K562 (cell line): ENCODE measurements at regions not wholly inside any gene's neighbourhood (a gene's known extent, or its start where the extent isn't known, plus 50 kb on each side); places are given as distances from the start of the nearest gene placed in this dataset.

ENCODE experiments used
- ATAC-seq: fragments of 200-7000 bp; cut with Tn5 transposase; 3 replicates; pipeline ENCODE4 v1.9.1; 2020; ENCODE audit warnings: moderate library complexity
- BruUV-seq: library from RNA; stranded (reverse); fragments of 400-500 nt; replicated peaks from 2 replicates; lab custom pipeline; 2021; lab: Mats Ljungman, UMichigan
- CTCF ChIA-PET: fragments of 300-600 bp; formaldehyde crosslinking; extraction: SDS; loops from one replicate; lab custom pipeline; 2021; ENCODE audit warnings: low intra/inter-chr PET ratio; lab: Yijun Ruan, JAX
- POLR2A ChIA-PET: fragments of 300-600, 350-650 bp; sonication (Branson Sonifier 250); formaldehyde crosslinking; extraction: SDS; loops from one replicate; lab custom pipeline; 2021; ENCODE audit warnings: antibody characterized with exemption, inconsistent platforms; lab: Yijun Ruan, JAX
- DNase-seq, 4 experiments: peaks; one replicate each; pipeline versions ENCODE4 v3.0.0 to v3.0.0-alpha.2; 2011 to 2018; ENCODE audit warnings: low spot score in 3 of 4, mixed read lengths in 3 of 4; ENCODE audit errors: extremely low read depth in 1 of 4
- FAIRE-seq: peaks from 2 replicates; lab custom pipeline; 2011; peaks lifted over from hg19 to GRCh38; lab: Jason Lieb, UNC
- H2AFZ ChIP-seq: 2 replicates; pipeline ENCODE4 v1.6.0; 2011; ENCODE audit warnings: low read depth, low read length, control low read depth, inconsistent platforms
- H3K27ac ChIP-seq: fragments of 200-600 bp; 3 replicates; pipeline ENCODE4 v1.8.0; 2011; ENCODE audit warnings: low read depth, mild to moderate bottlenecking, control low read depth, inconsistent platforms, low read length, moderate library complexity, mixed read lengths; ENCODE audit errors: extremely low read depth
- H3K27me3 ChIP-seq, 2 experiments: fragments of 300-600 bp in 1 of 2; 2 replicates in 1 of 2; 3 replicates in 1 of 2; pipeline versions ENCODE4 v1.6.0 to v1.8.0; 2011; ENCODE audit warnings: inconsistent platforms in 2 of 2, low read length in 2 of 2, mild to moderate bottlenecking in 1 of 2, mixed read lengths in 1 of 2, moderate library complexity in 1 of 2; ENCODE audit not compliant: control insufficient read depth in 2 of 2, insufficient read depth in 2 of 2
- H3K36me3 ChIP-seq: fragments of 300-600 bp; 3 replicates; pipeline ENCODE4 v1.8.0; 2011; ENCODE audit warnings: mild to moderate bottlenecking, low read length, inconsistent platforms; ENCODE audit not compliant: control insufficient read depth, insufficient read depth
- H3K4me1 ChIP-seq, 2 experiments: fragments of 200-600 bp in 1 of 2; replicated peaks in 1 of 2; 2 replicates in 1 of 2; 3 replicates in 1 of 2; pipeline versions ENCODE4 v1.5.1 to v1.8.0; 2011; ENCODE audit warnings: inconsistent platforms in 2 of 2, low read length in 2 of 2, mild to moderate bottlenecking in 1 of 2, mixed read lengths in 1 of 2, moderate library complexity in 1 of 2; ENCODE audit not compliant: control insufficient read depth in 2 of 2, insufficient read depth in 2 of 2
- H3K4me2 ChIP-seq: 2 replicates; pipeline ENCODE4 v1.6.1; 2011; ENCODE audit warnings: low read length, control low read depth, inconsistent platforms, mixed read lengths; ENCODE audit not compliant: insufficient read depth
- H3K4me3 ChIP-seq: fragments of 200-600 bp; sonication (generic), shearing (Covaris generic); 2 replicates; pipeline ENCODE4 v1.5.1; 2016; ENCODE audit warnings: control low read depth, inconsistent platforms
- H3K79me2 ChIP-seq: fragments of 200-600 bp; 3 replicates; pipeline ENCODE4 v1.8.0; 2011; ENCODE audit warnings: low read length, inconsistent platforms; ENCODE audit not compliant: control insufficient read depth, insufficient read depth
- H3K9ac ChIP-seq, 2 experiments: 2 replicates each; pipeline versions ENCODE4 v1.6.0 to v1.6.1; 2011; ENCODE audit warnings: low read depth in 2 of 2, low read length in 2 of 2, control low read depth in 1 of 2, inconsistent platforms in 1 of 2, mild to moderate bottlenecking in 1 of 2, mixed read lengths in 1 of 2; ENCODE audit not compliant: insufficient read depth in 1 of 2
- H3K9me1 ChIP-seq: one replicate; pipeline ENCODE4 v1.6.0; 2011; ENCODE audit warnings: inconsistent platforms, mild to moderate bottlenecking, low read length, moderate library complexity; ENCODE audit not compliant: control insufficient read depth, insufficient read depth
- H3K9me3 ChIP-seq: replicated peaks from 2 replicates; pipeline ENCODE4 v1.5.1; 2011; ENCODE audit warnings: low read depth, low read length, inconsistent platforms; ENCODE audit not compliant: control insufficient read depth, insufficient read depth
- H4K20me1 ChIP-seq: replicated peaks from 2 replicates; pipeline ENCODE4 v1.6.1; 2011; ENCODE audit warnings: low read length, inconsistent platforms, mixed read lengths; ENCODE audit not compliant: control insufficient read depth, insufficient read depth
- CBX1 ChIP-seq: sonication (generic); IDR thresholded peaks from 2 replicates; pipeline ENCODE4 v1.6.1; 2016; ENCODE audit warnings: antibody characterized with exemption, low read depth, mild to moderate bottlenecking
- CBX2 ChIP-seq: fragments of 200-600 bp; sonication (generic); IDR thresholded peaks from one replicate; pipeline ENCODE4 v1.6.1; 2012; ENCODE audit warnings: mild to moderate bottlenecking, low read length, inconsistent platforms; ENCODE audit not compliant: insufficient read depth, poor library complexity, severe bottlenecking
- CREB1 ChIP-seq, 2 experiments: sonication (generic) in 1 of 2; formaldehyde crosslinking in 1 of 2; IDR thresholded peaks; 2 replicates each; pipeline versions ENCODE4 v1.6.1 to v1.8.0; 2012 to 2022; ENCODE audit warnings: inconsistent platforms in 1 of 2, mild to moderate bottlenecking in 1 of 2, missing genetic modification reagents in 1 of 2, moderate library complexity in 1 of 2
- E2F6 ChIP-seq, 2 experiments: IDR thresholded peaks; 2 replicates each; pipeline ENCODE4 v1.6.1; 2011; ENCODE audit warnings: borderline replicate concordance in 1 of 2, control low read depth in 1 of 2, low read depth in 1 of 2, low read length in 1 of 2, mild to moderate bottlenecking in 1 of 2, mixed read lengths in 1 of 2, moderate library complexity in 1 of 2; ENCODE audit not compliant: insufficient read depth in 1 of 2, insufficient read length in 1 of 2, poor library complexity in 1 of 2, severe bottlenecking in 1 of 2; ENCODE audit errors: extremely low read depth in 1 of 2
- HDAC2 ChIP-seq: fragments of 450-650 bp; IDR thresholded peaks from 2 replicates; pipeline ENCODE4 v1.6.1; 2016; ENCODE audit warnings: mild to moderate bottlenecking
- KLF6 ChIP-seq: fragments of 250-450 bp; sonication (Bioruptor Pico); IDR thresholded peaks from 2 replicates; pipeline ENCODE4 v1.4.0; 2020; ENCODE audit warnings: mild to moderate bottlenecking, moderate library complexity, borderline replicate concordance
- MEF2A ChIP-seq: IDR thresholded peaks from 2 replicates; pipeline ENCODE4 v1.6.1; 2011; ENCODE audit warnings: low read depth, mild to moderate bottlenecking, low read length, moderate library complexity; ENCODE audit not compliant: control insufficient read depth
- NCOA4 ChIP-seq: fragments of 450-650 bp; IDR thresholded peaks from 2 replicates; pipeline ENCODE4 v1.6.1; 2018; ENCODE audit warnings: mild to moderate bottlenecking; ENCODE audit not compliant: partially characterized antibody
- NR1H2 ChIP-seq: sonication (generic); formaldehyde crosslinking; IDR thresholded peaks from 2 replicates; pipeline ENCODE4 v1.4.0; 2020; ENCODE audit warnings: mild to moderate bottlenecking, missing genetic modification reagents
- PHF20 ChIP-seq: fragments of 450-650 bp; IDR thresholded peaks from 2 replicates; pipeline ENCODE4 v1.6.1; 2018; ENCODE audit not compliant: partially characterized antibody
- PML ChIP-seq: IDR thresholded peaks from 2 replicates; pipeline ENCODE4 v1.6.1; 2012; ENCODE audit warnings: low read length, inconsistent platforms
- SIN3A ChIP-seq, 2 experiments: fragments of 150-350 bp in 1 of 2; IDR thresholded peaks; 2 replicates each; pipeline ENCODE4 v1.6.1; 2011 to 2016; ENCODE audit warnings: borderline replicate concordance in 2 of 2, low read depth in 2 of 2, low read length in 2 of 2, mild to moderate bottlenecking in 2 of 2, moderate library complexity in 2 of 2; ENCODE audit not compliant: control insufficient read depth in 1 of 2
- SRSF7 ChIP-seq: fragments of 200-400 bp; formaldehyde crosslinking; optimal IDR thresholded peaks from 2 replicates; pipeline ENCODE3; 2017; ENCODE audit warnings: mild to moderate bottlenecking, low read depth, low read length
- ZBTB1 ChIP-seq: sonication (generic); formaldehyde crosslinking; IDR thresholded peaks from 2 replicates; pipeline ENCODE4 v1.8.1; 2023; ENCODE audit warnings: missing genetic modification reagents, low read depth, mild to moderate bottlenecking, borderline replicate concordance
- ZNF121 ChIP-seq: sonication (generic); formaldehyde crosslinking; conservative IDR thresholded peaks from 2 replicates; pipeline ENCODE4 v1.8.0; 2022; ENCODE audit warnings: missing genetic modification reagents
- ZNF444 ChIP-seq: fragments of 250-450 bp; sonication (Bioruptor Pico); IDR thresholded peaks from 2 replicates; pipeline ENCODE4 v1.4.0; 2020; ENCODE audit warnings: mild to moderate bottlenecking, moderate library complexity
- ZNF57 ChIP-seq: fragments of 450-650 bp; formaldehyde crosslinking; IDR thresholded peaks from 2 replicates; pipeline ENCODE4 v1.4.0; 2020; ENCODE audit warnings: mild to moderate bottlenecking, moderate library complexity
- ZNF609 ChIP-seq: sonication (generic); formaldehyde crosslinking; IDR thresholded peaks from 2 replicates; pipeline ENCODE4 v1.8.1; 2023; ENCODE audit warnings: missing genetic modification reagents, mild to moderate bottlenecking, borderline replicate concordance
- ZNF695 ChIP-seq: fragments of 450-650 bp; formaldehyde crosslinking; IDR thresholded peaks from 2 replicates; pipeline ENCODE4 v1.4.0; 2020; ENCODE audit warnings: mild to moderate bottlenecking, moderate library complexity
- WGBS: fragments of 100-300 bp; shearing (Covaris generic); methylation state at CpG from one replicate; pipeline ENCODE4 v1.1.6; 2016; ENCODE audit warnings: low coverage, mixed read lengths; ENCODE audit not compliant: insufficient coverage; ENCODE audit errors: missing lambda C conversion rate; 5-methylcytosine and 5-hydroxymethylcytosine counted together
- in situ Hi-C: fragments of 300-500 bp; cut with MboI; formaldehyde crosslinking; loops from 4 replicates; pipeline ENCODE4 v1.15.0; 2018; ENCODE audit warnings: inconsistent platforms, mixed read lengths
- intact Hi-C: fragments of 100-400 bp; cut with micrococcal nuclease; formaldehyde crosslinking; loops from 2 replicates; pipeline ENCODE4 v1.14.2; 2022

GRCh38 chr3:8400911-8401310 is 100.7 kb upstream of the LMCD1 start:
- CTCF ChIA-PET, result no interaction called here
- H3K4me1 ChIP-seq, result no peaks in the 10 kb centered on the region
- no peaks in the 10 kb centered on the region for H3K9me1 ChIP-seq
- no peak overlapping the region for H2AFZ ChIP-seq
- H3K4me2 ChIP-seq, result no peak overlapping the region
- in situ Hi-C loops, result no loop called here
- H4K20me1 ChIP-seq, result no peaks in the 10 kb centered on the region
- no peaks in the 10 kb centered on the region for H3K9me3 ChIP-seq
- BruUV-seq, result no TSS peak
- POLR2A ChIA-PET, result no interaction called here
- TF ChIP-seq CBX1, result no peak
- no peak for TF ChIP-seq ZNF444 (CRISPR knock-in tag)
- TF ChIP-seq PHF20, result no peak
- TF ChIP-seq ZNF695 (CRISPR knock-in tag), result no peak
- no peak for TF ChIP-seq SRSF7
- TF ChIP-seq PML, result no peak
- no peak for TF ChIP-seq KLF6
- TF ChIP-seq SIN3A (IDR thresholded peaks at IDR 0.05; ENCODE audit: borderline replicate concordance in 2 of 2, control insufficient read depth in 1 of 2, low read depth in 2 of 2, low read length in 2 of 2), result no peak
- TF ChIP-seq CBX2, result no peak
- no peak for TF ChIP-seq ZNF121
- no peak for TF ChIP-seq E2F6 (IDR thresholded peaks at IDR 0.05; ENCODE audit: borderline replicate concordance in 1 of 2, extremely low read depth in 1 of 2, insufficient read depth in 1 of 2, insufficient read length in 1 of 2, low read depth in 1 of 2, low read length in 1 of 2, poor library complexity in 1 of 2, severe bottlenecking in 1 of 2)
- TF ChIP-seq HDAC2, result no peak
- TF ChIP-seq ZBTB1 (CRISPR knock-in tag), result no peak
- TF ChIP-seq NR1H2 (CRISPR knock-in tag), result no peak
- no peak for TF ChIP-seq NCOA4
- no peak for TF ChIP-seq MEF2A
- no peak for TF ChIP-seq ZNF57
- TF ChIP-seq ZNF609 (CRISPR knock-in tag), result no peak
- no peak for TF ChIP-seq CREB1 (IDR thresholded peaks at IDR 0.05)
- no peak for TF ChIP-seq CREB1 (CRISPR knock-in tag; IDR thresholded peaks at IDR 0.05)
- TF ChIP-seq, all 486 proteins: peak for 0
- Histone ChIP-seq H3K4me3 (no peak overlapping the region), H3K9ac (no peak overlapping the region), H3K27ac (no peak overlapping the region), H3K27me3 (no peaks in the 10 kb centered on the region), H3K79me2 (no peaks in the 10 kb centered on the region), H3K36me3 (no peaks in the 10 kb centered on the region)
- intact Hi-C loops, result no loop called here
- no peak for FAIRE-seq
- ATAC-seq, result no peak
- no peak for DNase-seq
- WGBS, result 0% methylated on average over 1 of the region's 1 CpG
